Heart left ventricle (tissue), 13 donors: ENCODE measurements at regions not wholly inside any gene's neighbourhood (a gene's known extent, or its start where the extent isn't known, plus 50 kb on each side); places are given as distances from the start of the nearest gene placed in this dataset.

ENCODE experiments used
- CTCF ChIP-seq, 12 donors: fragments of 200-600 bp; sonication (generic) in 4 of 12; IDR thresholded peaks; one replicate each; pipeline versions ENCODE4 v1.5.0 to v1.8.0; 2018 to 2022; ENCODE audit warnings: antibody characterized with exemption in 12 of 12, mild to moderate bottlenecking in 5 of 12
- POLR2A ChIP-seq, 2 donors: fragments of 450-650 bp; IDR thresholded peaks; one replicate each; pipeline ENCODE4 v1.6.1; 2017; ENCODE audit warnings: antibody characterized with exemption in 2 of 2, mild to moderate bottlenecking in 2 of 2, moderate library complexity in 2 of 2
- donor health status: ischemic (EF 13 %, LVEDD 7.1; RV severe dilation, severe dysfunction).
- donor health status: DM: no; HTN: yes; CAD: no.
- donor health status: DM: no; HTN: no; CAD: no.
- donor health status: ischemic (EF 25% LVEDD 6.9; RV normal size, moderate dysfunction).
- donor health status: ischemic (EF 25% LVEDD 5.7; RV mildly dilated, moderate dysfunction).
- donor health status: ischemic (EF 35%, LVEDD 5.7; RV mildly dilated, moderate dysfunction).
- donor health status: nonischemic (EF 11% LVEDD 7.7; RV severe dilation, severe dysfunction).
- donor health status: DM: yes; HTN: yes; CAD: no.
- donor health status: PGD.
- donor health status: ischemic (EF 29% LVEDD 5.4; RV normal size, mild dysfunction).
- donor health status: nonischemic (EF 23%, LVEDD 6.1; RV moderate dilation, normal function).

GRCh38 chr17:68182011-68182306, 65.9 kb upstream of the AMZ2 start:
- TF ChIP-seq POLR2A (IDR thresholded peaks at IDR 0.05) (no peak), CTCF (IDR thresholded peaks at IDR 0.05) (no peak)
